ENCODE measurements at regions not wholly inside any gene's neighbourhood (a gene's known extent, or its start where the extent isn't known, plus 50 kb on each side); places are given as distances from the start of the nearest gene placed in this dataset.

DNA sequence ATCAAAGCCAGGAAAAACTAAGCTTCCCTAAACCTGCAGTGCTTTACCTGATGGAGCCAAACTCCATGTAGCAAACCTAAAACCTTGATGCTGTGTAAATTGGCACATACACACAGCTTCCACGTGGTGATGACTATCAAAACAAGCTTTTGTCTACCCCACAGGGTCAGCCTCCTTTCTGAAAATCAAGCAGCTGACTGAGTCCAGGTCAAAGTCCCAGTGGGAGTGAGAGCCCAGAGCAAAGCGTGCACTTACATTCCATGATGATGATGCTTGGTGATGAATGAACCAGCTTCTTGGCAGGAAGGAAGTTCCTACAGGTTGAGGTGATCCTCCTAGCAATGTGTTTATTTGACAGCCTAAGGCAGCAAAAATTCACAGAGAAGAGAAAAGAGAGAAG is 630.0 kb upstream of the TBX3 start (continued):
- TF ChIP-seq ZNF318 (IDR thresholded peaks at IDR 0.05; ENCODE audit: borderline replicate concordance in 1 of 2, low read depth in 1 of 2), result no peak

DNA sequence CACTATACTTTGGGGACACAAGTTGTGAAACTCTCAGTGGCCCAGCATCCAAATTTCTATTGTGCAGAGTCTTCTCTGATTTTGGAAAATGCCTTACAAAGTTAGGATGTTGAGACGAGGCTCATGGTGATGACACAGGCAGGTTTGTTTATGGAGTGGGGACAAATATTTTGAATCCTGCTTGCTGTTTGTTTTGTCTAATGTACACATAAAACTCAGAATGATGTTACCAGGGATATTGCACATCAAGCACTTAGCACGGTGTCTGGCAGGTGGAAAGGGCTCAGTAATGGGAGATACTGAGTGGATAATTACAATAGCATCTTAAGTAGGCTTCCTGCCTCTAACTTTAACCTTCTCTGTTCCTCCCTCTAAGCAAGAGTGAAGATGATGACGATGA is 628.9 kb upstream of the TBX3 start:
- H3K9me3 ChIP-seq (replicated peaks; ENCODE audit: control insufficient read depth, insufficient read depth, low read depth, low read length), result no peaks in the 10 kb centered on the region
- no peak overlapping the region for H3K27ac ChIP-seq (ENCODE audit: extremely low read depth, low read depth, low read length)
- no peak overlapping the region for H3K4me3 ChIP-seq
- no peak overlapping the region for H2AFZ ChIP-seq (ENCODE audit: low read depth, low read length)
- H4K20me1 ChIP-seq (replicated peaks; ENCODE audit: control insufficient read depth, insufficient read depth, low read length), result no peaks in the 10 kb centered on the region
- no peaks in the 10 kb centered on the region for H3K79me2 ChIP-seq (ENCODE audit: control insufficient read depth, insufficient read depth, low read length)
- 0% methylated on average over 3 of the region's 3 CpGs for WGBS (ENCODE audit: insufficient coverage, low coverage, missing lambda C conversion rate)
- ChIA-PET CTCF (ENCODE audit: low intra/inter-chr PET ratio) (no interaction called here), POLR2A (no interaction called here)
- no peaks in the 10 kb centered on the region for H3K36me3 ChIP-seq (ENCODE audit: control insufficient read depth, insufficient read depth, low read length)
- FAIRE-seq, result no peak
- ATAC-seq, result no peak
- peaks cover 0 to 5% of the 10 kb centered on the region in 2 experiments; a peak in 1 of 5 replicates for H3K27me3 ChIP-seq (ENCODE audit: control insufficient read depth in 2 of 2, insufficient read depth in 2 of 2, low read length in 2 of 2)
- H3K4me1 ChIP-seq (replicated peaks in 1 of 2; ENCODE audit: control insufficient read depth in 2 of 2, insufficient read depth in 2 of 2, low read length in 2 of 2), result no peaks in the 10 kb centered on the region
- H3K9me1 ChIP-seq (ENCODE audit: control insufficient read depth, insufficient read depth, low read length), result no peaks in the 10 kb centered on the region
- H3K4me2 ChIP-seq (ENCODE audit: insufficient read depth, low read length), result no peak overlapping the region
- DNase-seq (ENCODE audit: extremely low read depth in 1 of 4, low spot score in 3 of 4), result no peak
- no peak overlapping the region for H3K9ac ChIP-seq (ENCODE audit: insufficient read depth in 1 of 2, low read depth in 2 of 2, low read length in 2 of 2)
- intact Hi-C loops (cut with micrococcal nuclease) (no loop called here), in situ Hi-C loops (cut with MboI) (no loop called here)
- no TSS peak for BruUV-seq (replicated peaks)
- no peak for TF ChIP-seq ZKSCAN1 (IDR thresholded peaks at IDR 0.05; ENCODE audit: low read depth, low read length)
- no peak for TF ChIP-seq FOXP4 (CRISPR knock-in tag; IDR thresholded peaks at IDR 0.05; ENCODE audit: borderline replicate concordance)
- no peak for TF ChIP-seq ZNF444 (CRISPR knock-in tag; IDR thresholded peaks at IDR 0.05)
- no peak for TF ChIP-seq NRF1 (conservative IDR thresholded peaks at IDR 0.05 in 1 of 2, IDR thresholded peaks at IDR 0.05 in 1 of 2)
- TF ChIP-seq L3MBTL2 (IDR thresholded peaks at IDR 0.05), result no peak
- no peak for TF ChIP-seq ZNF124 (CRISPR knock-in tag; IDR thresholded peaks at IDR 0.05)
- TF ChIP-seq TAF7 (tag; IDR thresholded peaks at IDR 0.05), result no peak

Measured in K562 (cell line).